SU-DHL-6 (cell line): ENCODE measurements at regions not wholly inside any gene's neighbourhood (a gene's known extent, or its start where the extent isn't known, plus 50 kb on each side); places are given as distances from the start of the nearest gene placed in this dataset.

Experiments
- H2AFZ ChIP-seq: fragments of 200-600 bp; sonication (generic); 2 replicates; pipeline ENCODE4 v1.6.1; 2014; ENCODE audit warnings: low read depth, mild to moderate bottlenecking, moderate library complexity, mixed read lengths, antibody characterized with exemption, low read length; ENCODE audit not compliant: severe bottlenecking
- H3F3A ChIP-seq: fragments of 200-600 bp; shearing (Covaris generic); 2 replicates; pipeline ENCODE4 v1.6.0; 2016; ENCODE audit warnings: antibody characterized with exemption, mild to moderate bottlenecking; ENCODE audit not compliant: insufficient read depth
- H3K27ac ChIP-seq: fragments of 200-600 bp; sonication (generic); 2 replicates; pipeline ENCODE4 v1.5.1; 2016; ENCODE audit warnings: low read depth, mild to moderate bottlenecking, low read length, moderate library complexity, mixed read lengths
- H3K27me3 ChIP-seq: fragments of 200-600 bp; sonication (generic), shearing (Covaris generic); 2 replicates; pipeline ENCODE4 v1.6.0; 2014; ENCODE audit warnings: mild to moderate bottlenecking, low read length
- H3K36me3 ChIP-seq: fragments of 200-600 bp; sonication (generic); 2 replicates; pipeline ENCODE4 v1.6.1; 2014; ENCODE audit warnings: mild to moderate bottlenecking, low read length, mixed read lengths
- H3K4me2 ChIP-seq: fragments of 300-600, 200-600 bp; shearing (Covaris generic), sonication (generic); 2 replicates; pipeline ENCODE4 v1.6.0; 2014; ENCODE audit warnings: low read length, low read depth, mild to moderate bottlenecking; ENCODE audit not compliant: poor library complexity, severe bottlenecking
- H3K4me3 ChIP-seq: fragments of 200-600 bp; sonication (generic); 2 replicates; pipeline ENCODE4 v1.5.1; 2014; ENCODE audit warnings: antibody characterized with exemption, low read length, mild to moderate bottlenecking, mixed read lengths; ENCODE audit not compliant: insufficient read depth, poor library complexity, severe bottlenecking
- H3K79me2 ChIP-seq: fragments of 200-600 bp; sonication (generic); 2 replicates; pipeline ENCODE4 v1.6.1; 2014; ENCODE audit warnings: mild to moderate bottlenecking, low read length, moderate library complexity; ENCODE audit not compliant: insufficient read depth
- H3K9ac ChIP-seq: fragments of 200-600 bp; sonication (generic); 2 replicates; pipeline ENCODE4 v1.7.0; 2014; ENCODE audit warnings: mild to moderate bottlenecking, low read length
- H3K9me2 ChIP-seq: fragments of 200-600 bp; sonication (generic); replicated peaks from 2 replicates; pipeline ENCODE4 v1.6.1; 2014; ENCODE audit warnings: low read length; ENCODE audit not compliant: insufficient read depth
- H3K9me3 ChIP-seq: fragments of 200-600 bp; sonication (generic); 2 replicates; pipeline ENCODE4 v1.6.1; 2014; ENCODE audit warnings: low read length, mixed read lengths; ENCODE audit not compliant: insufficient read depth
- H4K20me1 ChIP-seq: fragments of 200-600 bp; sonication (generic); 2 replicates; pipeline ENCODE4 v1.6.1; 2014; ENCODE audit warnings: low read depth, mild to moderate bottlenecking, antibody characterized with exemption, low read length, moderate library complexity, mixed read lengths
- EZH2phosphoT487 ChIP-seq: fragments of 200-600 bp; sonication (generic), shearing (Covaris generic); conservative IDR thresholded peaks from 2 replicates; pipeline ENCODE4 v1.6.1; 2018; ENCODE audit warnings: mild to moderate bottlenecking, antibody characterized with exemption, low read length, moderate library complexity, mixed read lengths
- TF ChIP-seq, protein P1 (sequence below): fragments of 200-600 bp; sonication (generic); IDR thresholded peaks from one replicate; pipeline ENCODE4 v1.5.1; 2017; ENCODE audit warnings: antibody characterized with exemption, mild to moderate bottlenecking, low read length, moderate library complexity; ENCODE audit not compliant: insufficient read depth, poor library complexity, severe bottlenecking

DNA sequence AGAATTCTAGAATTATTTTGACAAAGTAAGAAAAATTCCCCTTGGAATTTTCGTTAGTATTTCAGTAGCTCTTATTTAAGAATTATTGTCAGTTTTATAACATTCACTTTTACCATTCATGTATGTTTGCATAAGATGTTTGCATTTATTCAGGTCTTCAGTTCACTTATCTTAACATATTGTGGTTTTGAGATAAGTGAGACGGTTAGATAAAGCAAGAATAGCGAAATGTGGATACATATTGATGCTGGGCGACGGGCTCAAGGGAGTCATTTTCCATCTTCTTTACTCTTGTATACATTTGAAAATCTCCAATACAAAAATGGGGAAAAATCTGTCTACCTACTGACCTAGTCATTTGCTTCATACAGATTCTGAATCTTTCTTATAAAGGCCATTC is 156.7 kb upstream of the HDAC4 start:
- H3F3A ChIP-seq: no peaks in the 10 kb centered on the region
- no peaks in the 10 kb centered on the region for H3K79me2 ChIP-seq
- H3K4me2 ChIP-seq: no peak overlapping the region
- no peaks in the 10 kb centered on the region for H4K20me1 ChIP-seq
- H2AFZ ChIP-seq: no peak overlapping the region
- TF ChIP-seq, protein P1, sequence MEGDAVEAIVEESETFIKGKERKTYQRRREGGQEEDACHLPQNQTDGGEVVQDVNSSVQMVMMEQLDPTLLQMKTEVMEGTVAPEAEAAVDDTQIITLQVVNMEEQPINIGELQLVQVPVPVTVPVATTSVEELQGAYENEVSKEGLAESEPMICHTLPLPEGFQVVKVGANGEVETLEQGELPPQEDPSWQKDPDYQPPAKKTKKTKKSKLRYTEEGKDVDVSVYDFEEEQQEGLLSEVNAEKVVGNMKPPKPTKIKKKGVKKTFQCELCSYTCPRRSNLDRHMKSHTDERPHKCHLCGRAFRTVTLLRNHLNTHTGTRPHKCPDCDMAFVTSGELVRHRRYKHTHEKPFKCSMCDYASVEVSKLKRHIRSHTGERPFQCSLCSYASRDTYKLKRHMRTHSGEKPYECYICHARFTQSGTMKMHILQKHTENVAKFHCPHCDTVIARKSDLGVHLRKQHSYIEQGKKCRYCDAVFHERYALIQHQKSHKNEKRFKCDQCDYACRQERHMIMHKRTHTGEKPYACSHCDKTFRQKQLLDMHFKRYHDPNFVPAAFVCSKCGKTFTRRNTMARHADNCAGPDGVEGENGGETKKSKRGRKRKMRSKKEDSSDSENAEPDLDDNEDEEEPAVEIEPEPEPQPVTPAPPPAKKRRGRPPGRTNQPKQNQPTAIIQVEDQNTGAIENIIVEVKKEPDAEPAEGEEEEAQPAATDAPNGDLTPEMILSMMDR: no peak
- no peaks in the 10 kb centered on the region for H3K36me3 ChIP-seq
- H3K4me3 ChIP-seq: no peak overlapping the region
- H3K27me3 ChIP-seq: no peaks in the 10 kb centered on the region
- no peaks in the 10 kb centered on the region for H3K9me3 ChIP-seq
- H3K27ac ChIP-seq: no peak overlapping the region
- H3K9me2 ChIP-seq: no peaks in the 10 kb centered on the region
- H3K9ac ChIP-seq: no peak overlapping the region

GRCh38 chr2:239555571-239555905 is 154.7 kb upstream of the HDAC4 start:
- H3F3A ChIP-seq: no peaks in the 10 kb centered on the region
- no peaks in the 10 kb centered on the region for H3K9me3 ChIP-seq
- H3K4me2 ChIP-seq: no peak overlapping the region
- no peak overlapping the region for H3K4me3 ChIP-seq
- H2AFZ ChIP-seq: no peak overlapping the region
- no peaks in the 10 kb centered on the region for H3K9me2 ChIP-seq
- H3K36me3 ChIP-seq: no peaks in the 10 kb centered on the region
- H3K79me2 ChIP-seq: no peaks in the 10 kb centered on the region
- no peak overlapping the region for H3K27ac ChIP-seq
- no peaks in the 10 kb centered on the region for H3K27me3 ChIP-seq
- no peaks in the 10 kb centered on the region for H4K20me1 ChIP-seq
- TF ChIP-seq, protein P1: no peak
- no peak for TF ChIP-seq EZH2phosphoT487
- H3K9ac ChIP-seq: no peak overlapping the region

DNA sequence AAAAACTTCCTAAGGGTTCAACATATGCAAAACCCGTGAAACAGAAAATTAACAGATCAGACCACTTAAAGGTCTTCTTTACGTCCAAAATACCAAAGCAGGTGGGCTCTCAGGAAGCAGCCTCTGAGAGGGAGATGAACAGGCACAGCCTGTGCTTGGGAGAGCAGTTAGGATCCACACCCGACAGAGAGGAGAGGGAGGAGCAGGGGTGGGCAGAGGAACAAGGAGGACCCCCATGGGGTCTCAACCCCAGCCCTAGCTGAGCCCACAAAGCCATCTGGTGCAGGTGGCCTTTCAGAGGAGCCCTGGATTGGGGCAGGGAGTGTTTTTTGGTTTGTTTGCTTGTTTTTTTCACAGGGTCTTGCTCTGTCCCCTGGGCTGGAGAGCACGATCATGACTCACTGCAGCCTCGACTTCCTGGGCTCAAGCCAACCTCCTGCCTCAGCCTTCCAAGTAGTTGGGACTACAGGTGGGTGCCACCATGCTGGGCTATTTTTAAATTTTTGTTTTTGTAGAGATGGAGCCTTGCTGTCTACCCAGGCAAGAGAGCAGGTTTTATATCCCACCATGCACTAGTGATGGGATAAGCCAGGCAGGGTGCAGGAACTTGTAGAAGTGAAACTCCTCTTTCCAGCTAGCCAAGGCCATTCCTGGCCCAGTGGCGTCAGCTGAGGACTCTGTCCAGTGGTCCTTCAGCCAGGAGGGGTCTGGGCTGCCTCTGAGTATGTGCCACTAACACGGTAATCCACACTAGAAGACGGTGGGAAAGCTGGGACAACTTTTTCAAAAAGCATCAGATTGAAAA is 154.1 kb upstream of the HDAC4 start:
- H3K9me3 ChIP-seq: no peaks in the 10 kb centered on the region
- no peak overlapping the region for H3K9ac ChIP-seq
- H3K9me2 ChIP-seq: no peaks in the 10 kb centered on the region
- H3K4me2 ChIP-seq: no peak overlapping the region
- H3K79me2 ChIP-seq: no peaks in the 10 kb centered on the region
- H4K20me1 ChIP-seq: no peaks in the 10 kb centered on the region
- TF ChIP-seq, protein P1: no peak
- H3K27ac ChIP-seq: no peak overlapping the region
- no peaks in the 10 kb centered on the region for H3K27me3 ChIP-seq
- no peaks in the 10 kb centered on the region for H3F3A ChIP-seq
- H2AFZ ChIP-seq: no peak overlapping the region
- H3K36me3 ChIP-seq: no peaks in the 10 kb centered on the region
- H3K4me3 ChIP-seq: no peak overlapping the region
